ENCODE measurements at regions not wholly inside any gene's neighbourhood (a gene's known extent, or its start where the extent isn't known, plus 50 kb on each side); places are given as distances from the start of the nearest gene placed in this dataset.

DNA sequence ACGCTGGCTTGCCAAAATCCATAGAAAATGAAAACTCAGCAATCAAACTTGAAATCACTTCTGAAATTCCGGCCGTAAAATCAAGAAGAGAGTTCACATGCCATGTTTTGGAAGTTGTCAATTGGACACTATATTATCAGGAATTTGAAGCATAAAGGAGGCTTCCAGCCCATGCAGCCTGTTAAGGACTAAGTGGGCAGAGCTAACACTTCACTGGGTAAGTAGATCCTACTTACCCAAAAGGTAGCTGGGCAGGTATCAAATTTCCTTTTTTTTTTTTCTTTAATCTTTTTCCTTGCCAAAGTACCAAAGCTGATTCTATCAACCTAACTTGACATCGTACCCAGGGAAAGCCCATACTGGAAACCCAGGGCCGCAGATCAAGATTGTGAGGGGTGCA lies 71.5 kb upstream of the ARHGAP5 start:
- Histone ChIP-seq H3K4me2 (no peak overlapping the region), H3K4me3 (no peak overlapping the region), H4K20me1 (ENCODE audit: insufficient read depth, poor library complexity, severe bottlenecking) (no peaks in the 10 kb centered on the region), H3K4me1 (ENCODE audit: insufficient read depth) (peaks cover 29% of the 10 kb centered on the region), H3K79me2 (no peaks in the 10 kb centered on the region), H3K9me2 (replicated peaks; ENCODE audit: insufficient read depth) (no peaks in the 10 kb centered on the region), H3K9me3 (ENCODE audit: low read depth) (no peaks in the 10 kb centered on the region), H3K27me3 (no peaks in the 10 kb centered on the region), H3K27ac (peak overlapping the region; percentile 95), H3K36me3 (replicated peaks; ENCODE audit: insufficient read depth, low read depth) (no peaks in the 10 kb centered on the region), H2AFZ (no peak overlapping the region)
- TF ChIP-seq EZH2 (IDR thresholded peaks at IDR 0.05; ENCODE audit: borderline replicate concordance), result no peak
- TF ChIP-seq EZH2phosphoT487 (IDR thresholded peaks at IDR 0.05; ENCODE audit: low read depth, severe bottlenecking, unreplicated experiment), result no peak
- TF ChIP-seq, protein P1, sequence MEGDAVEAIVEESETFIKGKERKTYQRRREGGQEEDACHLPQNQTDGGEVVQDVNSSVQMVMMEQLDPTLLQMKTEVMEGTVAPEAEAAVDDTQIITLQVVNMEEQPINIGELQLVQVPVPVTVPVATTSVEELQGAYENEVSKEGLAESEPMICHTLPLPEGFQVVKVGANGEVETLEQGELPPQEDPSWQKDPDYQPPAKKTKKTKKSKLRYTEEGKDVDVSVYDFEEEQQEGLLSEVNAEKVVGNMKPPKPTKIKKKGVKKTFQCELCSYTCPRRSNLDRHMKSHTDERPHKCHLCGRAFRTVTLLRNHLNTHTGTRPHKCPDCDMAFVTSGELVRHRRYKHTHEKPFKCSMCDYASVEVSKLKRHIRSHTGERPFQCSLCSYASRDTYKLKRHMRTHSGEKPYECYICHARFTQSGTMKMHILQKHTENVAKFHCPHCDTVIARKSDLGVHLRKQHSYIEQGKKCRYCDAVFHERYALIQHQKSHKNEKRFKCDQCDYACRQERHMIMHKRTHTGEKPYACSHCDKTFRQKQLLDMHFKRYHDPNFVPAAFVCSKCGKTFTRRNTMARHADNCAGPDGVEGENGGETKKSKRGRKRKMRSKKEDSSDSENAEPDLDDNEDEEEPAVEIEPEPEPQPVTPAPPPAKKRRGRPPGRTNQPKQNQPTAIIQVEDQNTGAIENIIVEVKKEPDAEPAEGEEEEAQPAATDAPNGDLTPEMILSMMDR (IDR thresholded peaks at IDR 0.05; ENCODE audit: poor library complexity), result no peak
- WGBS (ENCODE audit: low lambda C conversion rate, missing lambda C conversion rate), result 87% methylated on average over 5 of the region's 5 CpGs
- DNase-seq (ENCODE audit: low spot score), result no peak

DNA sequence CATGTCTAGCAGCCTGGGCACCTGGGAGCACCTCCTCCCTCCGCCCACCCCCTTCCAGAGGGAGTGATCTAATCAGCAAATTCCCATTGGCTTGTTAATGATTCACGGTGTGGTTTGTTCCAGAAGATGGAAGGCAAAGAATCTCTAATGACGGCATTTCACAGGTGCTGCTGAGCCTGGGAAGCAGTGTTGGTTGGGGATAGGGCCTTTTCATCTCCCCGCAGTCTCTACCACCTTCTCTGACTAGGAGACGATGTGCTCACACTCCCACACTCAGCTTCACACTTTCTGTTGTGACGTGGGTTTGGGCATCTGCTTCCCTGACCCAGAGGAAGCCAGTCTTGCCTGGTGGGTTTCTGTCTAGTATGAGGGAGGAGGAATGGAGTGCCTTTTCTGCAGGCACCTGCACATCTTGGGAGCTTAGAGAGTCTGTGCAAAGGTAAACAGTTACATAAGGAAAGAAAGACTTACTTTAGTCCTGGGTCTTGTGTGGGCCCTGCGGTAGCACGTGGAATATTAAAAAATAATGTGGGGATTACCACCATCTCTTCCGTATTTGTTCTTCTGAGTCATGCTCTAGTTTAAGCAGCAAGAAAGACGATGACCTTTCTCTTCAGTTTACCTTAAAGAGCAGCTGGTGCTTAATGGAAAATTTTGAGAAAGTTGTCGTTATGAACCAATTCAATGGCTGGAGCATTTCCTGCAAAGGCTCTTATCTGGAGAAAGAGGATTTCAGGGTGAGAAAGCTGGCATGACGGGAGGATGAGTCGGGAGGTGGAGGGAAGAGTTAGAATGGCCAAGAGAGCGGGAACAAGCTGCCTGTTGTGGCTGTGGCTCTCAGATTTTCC lies 70.6 kb upstream of the ARHGAP5 start:
- peak; percentile 61 for DNase-seq (ENCODE audit: low spot score)
- peak overlapping the region; percentile 8 for H2AFZ ChIP-seq
- peak overlapping the region; percentile 95 for H3K27ac ChIP-seq
- H3K4me2 ChIP-seq, result peak overlapping the region; percentile 46
- H3K79me2 ChIP-seq, result no peaks in the 10 kb centered on the region
- no peaks in the 10 kb centered on the region for H3K9me3 ChIP-seq (ENCODE audit: low read depth)
- no peaks in the 10 kb centered on the region for H4K20me1 ChIP-seq (ENCODE audit: insufficient read depth, poor library complexity, severe bottlenecking)
- H3K36me3 ChIP-seq (replicated peaks; ENCODE audit: insufficient read depth, low read depth), result no peaks in the 10 kb centered on the region
- TF ChIP-seq EZH2phosphoT487 (IDR thresholded peaks at IDR 0.05; ENCODE audit: low read depth, severe bottlenecking, unreplicated experiment), result no peak
- TF ChIP-seq, protein P1 (IDR thresholded peaks at IDR 0.05; ENCODE audit: poor library complexity), result no peak
- TF ChIP-seq EZH2 (IDR thresholded peaks at IDR 0.05; ENCODE audit: borderline replicate concordance), result no peak
- H3K4me3 ChIP-seq, result no peak overlapping the region
- peaks cover 35% of the 10 kb centered on the region for H3K4me1 ChIP-seq (ENCODE audit: insufficient read depth)
- 46% methylated on average over 14 of the region's 14 CpGs for WGBS (ENCODE audit: low lambda C conversion rate, missing lambda C conversion rate)
- H3K9me2 ChIP-seq (replicated peaks; ENCODE audit: insufficient read depth), result no peaks in the 10 kb centered on the region
- H3K27me3 ChIP-seq, result no peaks in the 10 kb centered on the region

GRCh38 chr14:32007755-32008362 lies 69.2 kb upstream of the ARHGAP5 start:
- DNase-seq (ENCODE audit: low spot score), result no peak
- Histone ChIP-seq H4K20me1 (ENCODE audit: insufficient read depth, poor library complexity, severe bottlenecking) (no peaks in the 10 kb centered on the region), H3K4me2 (peak overlapping the region; percentile 8), H3K27ac (peak overlapping the region; percentile 95), H3K9me2 (replicated peaks; ENCODE audit: insufficient read depth) (no peaks in the 10 kb centered on the region), H3K27me3 (no peaks in the 10 kb centered on the region), H3K79me2 (no peaks in the 10 kb centered on the region), H2AFZ (no peak overlapping the region), H3K4me3 (no peak overlapping the region), H3K9me3 (ENCODE audit: low read depth) (no peaks in the 10 kb centered on the region), H3K4me1 (ENCODE audit: insufficient read depth) (peaks cover 38% of the 10 kb centered on the region), H3K36me3 (replicated peaks; ENCODE audit: insufficient read depth, low read depth) (no peaks in the 10 kb centered on the region)
- TF ChIP-seq EZH2phosphoT487 (IDR thresholded peaks at IDR 0.05; ENCODE audit: low read depth, severe bottlenecking, unreplicated experiment), result no peak
- TF ChIP-seq, protein P1 (IDR thresholded peaks at IDR 0.05; ENCODE audit: poor library complexity), result no peak
- no peak for TF ChIP-seq EZH2 (IDR thresholded peaks at IDR 0.05; ENCODE audit: borderline replicate concordance)
- WGBS (ENCODE audit: low lambda C conversion rate, missing lambda C conversion rate), result 67% methylated on average over 2 of the region's 2 CpGs
